H1 (cell line): ENCODE measurements at regions not wholly inside any gene's neighbourhood (a gene's known extent, or its start where the extent isn't known, plus 50 kb on each side); places are given as distances from the start of the nearest gene placed in this dataset.

ENCODE experiments used
- CTCF ChIA-PET: fragments of 300-600 bp; sonication (Branson Sonifier 250); formaldehyde crosslinking; loops from one replicate; lab custom pipeline; 2021; ENCODE audit not compliant: partially characterized antibody; lab: Charles Lee
- POLR2A ChIA-PET: fragments of 300-600 bp; sonication (Branson Sonifier 250); formaldehyde crosslinking; loops from one replicate; lab custom pipeline; 2021; ENCODE audit warnings: inconsistent platforms; ENCODE audit not compliant: partially characterized antibody; lab: Charles Lee
- DNase-seq, 2 experiments: peaks; one replicate each; pipeline versions ENCODE4 v3.0.0 to v3.0.0-alpha.2; 2010 to 2022; ENCODE audit warnings: low spot score in 2 of 2, low read depth in 1 of 2, mixed read lengths in 1 of 2
- FAIRE-seq: peaks from 2 replicates; lab custom pipeline; 2011; peaks lifted over from hg19 to GRCh38; lab: Jason Lieb, UNC
- H2AFZ ChIP-seq: 2 replicates; pipeline ENCODE4 v1.8.1; 2012; ENCODE audit warnings: low read length, inconsistent platforms
- H2AK5ac ChIP-seq: 2 replicates; pipeline ENCODE4 v1.6.1; 2013; ENCODE audit warnings: low read depth, low read length
- H2BK120ac ChIP-seq: replicated peaks from 2 replicates; pipeline ENCODE3; 2013; ENCODE audit warnings: low read depth, low read length, inconsistent platforms
- H2BK12ac ChIP-seq: 2 replicates; pipeline ENCODE4 v1.6.1; 2013; ENCODE audit warnings: low read depth, low read length
- H2BK15ac ChIP-seq: 2 replicates; pipeline ENCODE4 v1.6.1; 2013; ENCODE audit warnings: low read length
- H2BK20ac ChIP-seq: 2 replicates; pipeline ENCODE4 v1.6.1; 2013; ENCODE audit warnings: low read length
- H2BK5ac ChIP-seq: 2 replicates; pipeline ENCODE4 v1.6.1; 2013; ENCODE audit warnings: low read depth, low read length
- H3K14ac ChIP-seq: 2 replicates; pipeline ENCODE4 v1.6.1; 2013; ENCODE audit warnings: inconsistent platforms; ENCODE audit not compliant: insufficient read length
- H3K18ac ChIP-seq: 2 replicates; pipeline ENCODE4 v1.6.1; 2013; ENCODE audit warnings: low read length; ENCODE audit errors: extremely low read depth
- H3K23ac ChIP-seq: 2 replicates; pipeline ENCODE4 v1.6.1; 2013; ENCODE audit warnings: inconsistent platforms; ENCODE audit not compliant: insufficient read length
- H3K23me2 ChIP-seq: 2 replicates; pipeline ENCODE4 v1.6.1; 2013; ENCODE audit warnings: low read depth, low read length
- H3K27ac ChIP-seq: 2 replicates; pipeline ENCODE4 v1.6.1; 2011; ENCODE audit warnings: low read depth, low read length, inconsistent platforms
- H3K27me3 ChIP-seq, 4 experiments: replicated peaks in 1 of 4; 1 replicate in 1 of 4; 2 replicates in 3 of 4; pipeline versions ENCODE4 v1.6.1 to v1.8.1; 2011 to 2013; ENCODE audit warnings: low read length in 3 of 4, mild to moderate bottlenecking in 3 of 4, inconsistent platforms in 2 of 4, mixed read lengths in 2 of 4, moderate library complexity in 1 of 4; ENCODE audit not compliant: control insufficient read depth in 3 of 4, insufficient read depth in 3 of 4; ENCODE audit errors: extremely low read depth in 1 of 4
- H3K36me3 ChIP-seq, 4 experiments: 2 replicates each; pipeline versions ENCODE4 v1.6.1 to v1.8.1; 2011 to 2013; ENCODE audit warnings: mild to moderate bottlenecking in 4 of 4, low read length in 3 of 4, moderate library complexity in 2 of 4, control low read depth in 1 of 4, inconsistent platforms in 1 of 4; ENCODE audit not compliant: insufficient read depth in 4 of 4, control insufficient read depth in 2 of 4
- H3K4ac ChIP-seq: replicated peaks from 2 replicates; pipeline ENCODE3; 2013; ENCODE audit warnings: low read length, low read depth, mixed read lengths, inconsistent platforms; ENCODE audit not compliant: insufficient read length
- H3K4me1 ChIP-seq, 4 experiments: replicated peaks in 1 of 4; 1 replicate in 1 of 4; 2 replicates in 3 of 4; pipeline versions ENCODE4 v1.6.1 to v1.8.1; 2011 to 2013; ENCODE audit warnings: low read length in 3 of 4, inconsistent platforms in 2 of 4, mixed read lengths in 1 of 4; ENCODE audit not compliant: insufficient read depth in 4 of 4, control insufficient read depth in 3 of 4
- H3K4me2 ChIP-seq, 2 experiments: 2 replicates each; pipeline versions ENCODE4 v1.6.1 to v1.8.1; 2011 to 2013; ENCODE audit warnings: low read depth in 2 of 2, low read length in 2 of 2, control low read depth in 1 of 2, inconsistent platforms in 1 of 2, mild to moderate bottlenecking in 1 of 2; ENCODE audit not compliant: insufficient read depth in 1 of 2
- H3K4me3 ChIP-seq, 4 experiments: fragments of 200-600, 300-600 bp in 1 of 4; sonication (generic), shearing (Covaris generic), sonication (Bioruptor Twin) in 1 of 4; 2 replicates each; pipeline versions ENCODE4 v1.5.1 to v1.8.1; 2011 to 2016; ENCODE audit warnings: low read length in 4 of 4, low read depth in 3 of 4, control low read depth in 2 of 4, inconsistent platforms in 2 of 4, mild to moderate bottlenecking in 2 of 4, mixed read lengths in 1 of 4, moderate library complexity in 1 of 4; ENCODE audit not compliant: insufficient read depth in 2 of 4; ENCODE audit errors: extremely low read depth in 1 of 4
- H3K56ac ChIP-seq: replicated peaks from 2 replicates; pipeline ENCODE3; 2013; ENCODE audit warnings: low read depth, mild to moderate bottlenecking, mixed read lengths, low read length, inconsistent platforms; ENCODE audit not compliant: insufficient read length
- H3K79me1 ChIP-seq: 2 replicates; pipeline ENCODE4 v1.6.1; 2013; ENCODE audit warnings: low read depth, low read length, control low read depth
- H3K79me2 ChIP-seq, 2 experiments: 2 replicates each; pipeline versions ENCODE4 v1.6.1 to v1.8.1; 2012 to 2013; ENCODE audit warnings: low read length in 2 of 2, mild to moderate bottlenecking in 2 of 2, inconsistent platforms in 1 of 2; ENCODE audit not compliant: insufficient read depth in 2 of 2, control insufficient read depth in 1 of 2
- H3K9ac ChIP-seq, 4 experiments: replicated peaks in 1 of 4; 1 replicate in 1 of 4; 2 replicates in 3 of 4; pipeline versions ENCODE4 v1.6.1 to v1.8.1; 2011 to 2013; ENCODE audit warnings: low read depth in 3 of 4, low read length in 3 of 4, control low read depth in 2 of 4, mild to moderate bottlenecking in 2 of 4, moderate library complexity in 2 of 4, inconsistent platforms in 1 of 4; ENCODE audit errors: extremely low read depth in 1 of 4
- H3K9me3 ChIP-seq, 2 experiments: 2 replicates each; pipeline versions ENCODE4 v1.6.1 to v1.8.1; 2012 to 2013; ENCODE audit warnings: mild to moderate bottlenecking in 2 of 2, moderate library complexity in 2 of 2, control low read depth in 1 of 2, inconsistent platforms in 1 of 2, low read depth in 1 of 2, low read length in 1 of 2, mixed read lengths in 1 of 2; ENCODE audit not compliant: insufficient read depth in 2 of 2
- H4K20me1 ChIP-seq, 2 experiments: replicated peaks in 1 of 2; 2 replicates each; pipeline versions ENCODE3 to v1.8.1; 2011 to 2013; ENCODE audit warnings: inconsistent platforms in 2 of 2, low read length in 2 of 2, mild to moderate bottlenecking in 1 of 2; ENCODE audit not compliant: insufficient read depth in 2 of 2, control insufficient read depth in 1 of 2
- H4K5ac ChIP-seq: 2 replicates; pipeline ENCODE4 v1.6.1; 2013; ENCODE audit warnings: low read length, low read depth, mixed read lengths, inconsistent platforms; ENCODE audit not compliant: insufficient read length
- H4K8ac ChIP-seq: 2 replicates; pipeline ENCODE4 v1.8.0; 2013; ENCODE audit warnings: mild to moderate bottlenecking, moderate library complexity, low read length, inconsistent platforms; ENCODE audit not compliant: insufficient read depth; ENCODE audit errors: extremely low read depth
- H4K91ac ChIP-seq: replicated peaks from 2 replicates; pipeline ENCODE3; 2013; ENCODE audit warnings: low read length, mixed read lengths, inconsistent platforms; ENCODE audit not compliant: insufficient read length
- JUN ChIP-seq: IDR thresholded peaks from 2 replicates; pipeline ENCODE4 v1.6.1; 2011; ENCODE audit warnings: low read depth, mild to moderate bottlenecking, improper control_type of control experiment, low read length
- POLR2A ChIP-seq, 2 experiments: IDR thresholded peaks; 1 replicate in 1 of 2; 2 replicates in 1 of 2; pipeline ENCODE4 v1.6.1; 2011; ENCODE audit warnings: low read depth in 2 of 2, low read length in 2 of 2, mild to moderate bottlenecking in 2 of 2; ENCODE audit errors: control extremely low read depth in 1 of 2
- POLR2AphosphoS5 ChIP-seq: IDR thresholded peaks from 2 replicates; pipeline ENCODE4 v1.6.1; 2011; ENCODE audit warnings: low read depth, low read length
- RXRA ChIP-seq: IDR thresholded peaks from 2 replicates; pipeline ENCODE4 v1.6.1; 2011; ENCODE audit warnings: low read depth, mild to moderate bottlenecking, low read length, moderate library complexity; ENCODE audit not compliant: insufficient read depth
- TAF1 ChIP-seq: IDR thresholded peaks from 2 replicates; pipeline ENCODE4 v1.6.1; 2011; ENCODE audit warnings: mild to moderate bottlenecking, low read depth, low read length
- TBP ChIP-seq: IDR thresholded peaks from 2 replicates; pipeline ENCODE4 v1.6.1; 2011; ENCODE audit warnings: low read depth, low read length, improper control_type of control experiment
- WGBS, 2 experiments: shearing (Covaris generic) in 1 of 2; methylation state at CpG; one replicate each; pipeline versions ENCODE4 v1.1.6 to v1.1.7; 2013 to 2015; ENCODE audit warnings: low lambda C conversion rate in 2 of 2, mixed read lengths in 2 of 2, inconsistent platforms in 1 of 2, low coverage in 1 of 2, missing lambda C conversion rate in 1 of 2; ENCODE audit not compliant: insufficient replicate concordance in 2 of 2, insufficient coverage in 1 of 2, insufficient read length in 1 of 2; ENCODE audit errors: extremely low coverage in 1 of 2, missing lambda C conversion rate in 1 of 2; 5-methylcytosine and 5-hydroxymethylcytosine counted together

DNA sequence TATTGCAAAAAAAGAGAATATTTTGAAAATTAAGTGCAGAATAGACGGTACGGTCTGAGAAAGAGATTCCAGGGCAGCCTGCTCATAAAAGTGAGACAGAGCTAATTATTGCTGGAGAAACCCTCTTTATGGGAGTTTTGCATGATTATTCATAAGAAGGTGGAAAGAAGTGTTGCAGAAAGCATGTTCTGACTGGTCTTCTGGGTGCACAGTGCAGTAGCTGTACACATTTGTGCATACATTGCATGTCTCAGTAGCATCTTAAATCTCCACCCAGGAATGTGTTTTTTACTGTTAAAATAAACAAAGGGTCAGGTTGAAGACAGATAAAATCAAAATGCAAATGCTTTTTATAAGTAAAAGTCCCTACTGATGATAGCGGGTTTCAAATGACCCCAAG, 1813.6 kb upstream of the DEFB115 start:
- H3K4ac ChIP-seq: no peak overlapping the region
- H2AFZ ChIP-seq: no peak overlapping the region
- no peak overlapping the region for H3K27ac ChIP-seq
- H4K91ac ChIP-seq: no peak overlapping the region
- H4K5ac ChIP-seq: no peak overlapping the region
- FAIRE-seq (no peak), DNase-seq (no peak)
- H4K8ac ChIP-seq: no peak overlapping the region
- no peaks in the 10 kb centered on the region for H3K4me1 ChIP-seq
- no peak overlapping the region for H3K18ac ChIP-seq
- no peak overlapping the region for H3K9ac ChIP-seq
- no peaks in the 10 kb centered on the region for H4K20me1 ChIP-seq
- H3K79me1 ChIP-seq: no peaks in the 10 kb centered on the region
- no peak overlapping the region for H3K4me3 ChIP-seq
- 64% methylated on average over 3 of the region's 3 CpGs; no CpG with 5 or more reads in 1 of the 2 experiments for WGBS, 2 experiments
- H3K9me3 ChIP-seq: peaks cover 33 to 69% of the 10 kb centered on the region in 2 experiments
- H3K27me3 ChIP-seq: no peaks in the 10 kb centered on the region
- H2BK15ac ChIP-seq: no peak overlapping the region
- TF ChIP-seq TBP (no peak), POLR2AphosphoS5 (no peak), RXRA (no peak), TAF1 (no peak), JUN (no peak), POLR2A (IDR thresholded peaks at IDR 0.05; ENCODE audit: control extremely low read depth in 1 of 2, low read depth in 2 of 2, low read length in 2 of 2) (no peak)
- no peak overlapping the region for H2BK20ac ChIP-seq
- H3K23me2 ChIP-seq: no peaks in the 10 kb centered on the region
- H3K56ac ChIP-seq: no peak overlapping the region
- POLR2A ChIA-PET: no interaction called here
- no peak overlapping the region for H3K4me2 ChIP-seq
- no peaks in the 10 kb centered on the region for H3K79me2 ChIP-seq
- H3K23ac ChIP-seq: no peak overlapping the region
- H2BK5ac ChIP-seq: no peak overlapping the region
- no peak overlapping the region for H2BK12ac ChIP-seq
- H3K14ac ChIP-seq: no peak overlapping the region
- H3K36me3 ChIP-seq: no peaks in the 10 kb centered on the region
- no peak overlapping the region for H2BK120ac ChIP-seq
- CTCF ChIA-PET: no interaction called here
- no peak overlapping the region for H2AK5ac ChIP-seq
